DND-41 (cell line): ENCODE measurements at regions not wholly inside any gene's neighbourhood (a gene's known extent, or its start where the extent isn't known, plus 50 kb on each side); places are given as distances from the start of the nearest gene placed in this dataset.

Experiments used
- ATAC-seq: fragments of 200-7000 bp; cut with Tn5 transposase; 3 replicates; pipeline ENCODE4 v1.9.1; 2021; ENCODE audit warnings: low read depth; ENCODE audit not compliant: insufficient read depth
- DNase-seq: peaks from one replicate; pipeline ENCODE4 v3.0.0-alpha.2; 2020
- H2AFZ ChIP-seq: 2 replicates; pipeline ENCODE4 v1.6.0; 2012; ENCODE audit warnings: low read depth, low read length
- H3K27ac ChIP-seq: 2 replicates; pipeline ENCODE4 v1.5.1; 2012; ENCODE audit warnings: low read length, inconsistent platforms
- H3K27me3 ChIP-seq: fragments of 200-600 bp; sonication (generic); 2 replicates; pipeline ENCODE4 v1.6.0; 2012; ENCODE audit warnings: low read length, mild to moderate bottlenecking, inconsistent platforms; ENCODE audit not compliant: insufficient read depth, poor library complexity
- H3K36me3 ChIP-seq: 2 replicates; pipeline ENCODE4 v1.5.1; 2012; ENCODE audit warnings: low read length, inconsistent platforms; ENCODE audit not compliant: insufficient read depth
- H3K4me1 ChIP-seq: 2 replicates; pipeline ENCODE4 v1.5.1; 2012; ENCODE audit warnings: mild to moderate bottlenecking, low read length; ENCODE audit not compliant: insufficient read depth
- H3K4me2 ChIP-seq: 2 replicates; pipeline ENCODE4 v1.6.0; 2012; ENCODE audit warnings: mild to moderate bottlenecking, moderate library complexity, low read length, inconsistent platforms; ENCODE audit not compliant: insufficient read depth
- H3K4me3 ChIP-seq, 2 experiments: fragments of 200-600 bp in 1 of 2; shearing (Covaris generic) in 1 of 2; 2 replicates each; pipeline ENCODE4 v1.5.1; 2012 to 2016; ENCODE audit warnings: inconsistent platforms in 2 of 2, low read length in 2 of 2, mild to moderate bottlenecking in 2 of 2, low read depth in 1 of 2, moderate library complexity in 1 of 2
- H3K79me2 ChIP-seq: 2 replicates; pipeline ENCODE4 v1.6.0; 2012; ENCODE audit warnings: low read length, inconsistent platforms; ENCODE audit not compliant: insufficient read depth
- H3K9ac ChIP-seq: 2 replicates; pipeline ENCODE4 v1.6.0; 2012; ENCODE audit warnings: low read depth, mild to moderate bottlenecking, inconsistent platforms, low read length, moderate library complexity
- H3K9me3 ChIP-seq: 2 replicates; pipeline ENCODE4 v1.5.1; 2012; ENCODE audit warnings: low read length, moderate library complexity, mild to moderate bottlenecking, inconsistent platforms; ENCODE audit not compliant: insufficient read depth, severe bottlenecking
- H4K20me1 ChIP-seq: 2 replicates; pipeline ENCODE4 v1.6.0; 2012; ENCODE audit warnings: low read length; ENCODE audit not compliant: insufficient read depth
- EZH2 ChIP-seq: IDR thresholded peaks from 3 replicates; pipeline ENCODE4 v1.6.1; 2012; ENCODE audit warnings: borderline replicate concordance, low read depth, mild to moderate bottlenecking, moderate library complexity, low read length, inconsistent platforms; ENCODE audit not compliant: severe bottlenecking
- TF ChIP-seq, protein P1 (sequence below): IDR thresholded peaks from 2 replicates; pipeline ENCODE4 v1.5.1; 2012; ENCODE audit warnings: borderline replicate concordance, low read length, moderate library complexity, mild to moderate bottlenecking; ENCODE audit not compliant: poor library complexity, severe bottlenecking; ENCODE audit errors: extremely low read depth

DNA sequence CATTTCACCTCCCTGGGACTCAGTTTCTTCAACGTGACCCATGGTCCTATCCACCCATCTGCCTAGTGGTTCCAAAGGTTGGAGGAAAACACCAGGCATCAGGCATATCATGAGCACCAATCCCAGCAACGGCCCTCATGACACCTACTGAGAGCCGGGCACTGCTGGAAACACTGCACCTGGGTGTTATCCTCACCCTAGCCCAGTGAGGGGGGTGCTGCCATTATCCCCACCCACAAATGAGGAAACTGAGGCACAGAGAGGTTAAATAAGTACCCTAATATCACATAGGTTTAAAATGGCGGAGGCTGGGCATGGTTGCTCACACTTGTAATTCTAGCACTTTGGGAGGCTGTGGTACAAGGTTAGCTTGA lies 206.9 kb downstream of the MATN1 start:
- Histone ChIP-seq H3K9me3 (no peaks in the 10 kb centered on the region), H3K79me2 (no peaks in the 10 kb centered on the region), H4K20me1 (no peaks in the 10 kb centered on the region; the same call in 1 of the 2 replicates), H3K4me1 (peaks cover 8% of the 10 kb centered on the region), H3K27ac (no peak overlapping the region), H3K27me3 (no peaks in the 10 kb centered on the region), H3K4me3 (no peak overlapping the region), H3K9ac (no peak overlapping the region), H3K4me2 (no peak overlapping the region), H3K36me3 (no peaks in the 10 kb centered on the region), H2AFZ (no peak overlapping the region)
- DNase-seq (no peak), ATAC-seq (no peak)
- TF ChIP-seq, protein P1, sequence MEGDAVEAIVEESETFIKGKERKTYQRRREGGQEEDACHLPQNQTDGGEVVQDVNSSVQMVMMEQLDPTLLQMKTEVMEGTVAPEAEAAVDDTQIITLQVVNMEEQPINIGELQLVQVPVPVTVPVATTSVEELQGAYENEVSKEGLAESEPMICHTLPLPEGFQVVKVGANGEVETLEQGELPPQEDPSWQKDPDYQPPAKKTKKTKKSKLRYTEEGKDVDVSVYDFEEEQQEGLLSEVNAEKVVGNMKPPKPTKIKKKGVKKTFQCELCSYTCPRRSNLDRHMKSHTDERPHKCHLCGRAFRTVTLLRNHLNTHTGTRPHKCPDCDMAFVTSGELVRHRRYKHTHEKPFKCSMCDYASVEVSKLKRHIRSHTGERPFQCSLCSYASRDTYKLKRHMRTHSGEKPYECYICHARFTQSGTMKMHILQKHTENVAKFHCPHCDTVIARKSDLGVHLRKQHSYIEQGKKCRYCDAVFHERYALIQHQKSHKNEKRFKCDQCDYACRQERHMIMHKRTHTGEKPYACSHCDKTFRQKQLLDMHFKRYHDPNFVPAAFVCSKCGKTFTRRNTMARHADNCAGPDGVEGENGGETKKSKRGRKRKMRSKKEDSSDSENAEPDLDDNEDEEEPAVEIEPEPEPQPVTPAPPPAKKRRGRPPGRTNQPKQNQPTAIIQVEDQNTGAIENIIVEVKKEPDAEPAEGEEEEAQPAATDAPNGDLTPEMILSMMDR, result no peak
- TF ChIP-seq EZH2, result no peak

DNA sequence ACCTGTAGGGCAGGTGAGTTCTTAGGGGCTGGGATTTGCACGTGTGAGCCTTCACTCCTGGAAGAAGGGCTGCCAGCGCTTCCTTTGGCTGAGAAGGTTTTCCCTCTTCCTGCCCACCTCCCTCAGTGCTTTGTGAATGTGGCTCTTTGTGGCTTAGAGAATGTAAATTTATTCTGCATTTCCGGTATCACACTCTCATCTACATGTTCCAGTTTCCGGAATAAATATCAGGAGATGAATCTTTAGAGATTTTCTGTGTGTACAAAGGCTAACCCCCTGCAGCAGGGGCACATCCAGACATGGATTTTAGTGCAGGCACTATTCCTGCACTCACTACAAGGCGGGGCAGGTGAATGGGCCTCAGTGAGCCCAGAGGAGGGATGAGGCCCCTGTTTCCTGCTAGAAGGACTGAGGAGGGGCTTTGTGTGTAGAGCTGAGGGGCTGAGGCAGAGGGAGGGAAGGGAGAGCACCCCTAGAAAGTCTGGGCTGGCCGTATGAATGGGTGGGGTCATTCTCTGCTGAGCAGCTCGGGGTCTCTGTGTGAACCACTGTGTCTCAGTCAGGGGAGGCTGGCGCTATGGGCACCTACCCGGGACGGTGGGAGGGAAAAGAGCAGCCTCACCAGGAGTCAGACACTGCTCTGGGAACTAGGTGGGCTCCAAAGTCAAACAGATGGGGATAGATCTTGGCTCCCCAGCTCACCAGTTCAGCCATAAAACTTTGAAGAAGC lies 207.5 kb downstream of the MATN1 start:
- TF ChIP-seq, protein P1, result no peak
- TF ChIP-seq EZH2, result no peak
- Histone ChIP-seq H3K4me2 (no peak overlapping the region), H3K27me3 (no peaks in the 10 kb centered on the region), H3K4me3 (no peak overlapping the region), H3K27ac (no peak overlapping the region), H2AFZ (no peak overlapping the region), H3K9ac (no peak overlapping the region), H3K36me3 (no peaks in the 10 kb centered on the region), H3K79me2 (no peaks in the 10 kb centered on the region), H3K4me1 (peaks cover 8% of the 10 kb centered on the region), H4K20me1 (no peaks in the 10 kb centered on the region; the same call in 1 of the 2 replicates), H3K9me3 (no peaks in the 10 kb centered on the region)
- no peak for ATAC-seq
- DNase-seq, result no peak

DNA sequence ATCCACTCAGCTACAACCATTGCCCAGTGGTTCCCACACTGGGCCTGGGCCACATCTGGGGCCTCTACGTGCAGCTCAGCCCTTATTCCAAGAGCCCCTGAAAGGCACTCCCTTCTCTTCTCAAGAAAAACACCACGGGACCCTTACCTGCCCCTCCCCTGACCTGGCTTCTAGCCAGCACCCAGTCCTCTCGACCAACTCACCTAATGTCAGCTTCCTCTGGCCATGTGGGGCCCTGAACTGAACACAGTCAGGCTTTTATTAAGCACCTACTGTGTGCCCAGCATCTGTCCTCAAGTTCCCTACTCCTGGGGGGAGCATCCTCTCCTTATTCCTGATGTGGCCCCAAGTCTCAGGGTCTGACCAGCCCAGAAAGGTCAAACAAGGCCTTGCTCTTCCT lies 208.4 kb downstream of the MATN1 start:
- no peaks in the 10 kb centered on the region; the same call in 1 of the 2 replicates for H4K20me1 ChIP-seq
- ATAC-seq (no peak), DNase-seq (no peak)
- peaks cover 8% of the 10 kb centered on the region for H3K4me1 ChIP-seq
- no peak overlapping the region for H3K9ac ChIP-seq
- H3K27ac ChIP-seq, result no peak overlapping the region
- no peaks in the 10 kb centered on the region for H3K36me3 ChIP-seq
- H3K27me3 ChIP-seq, result no peaks in the 10 kb centered on the region
- H3K4me3 ChIP-seq, result no peak overlapping the region
- no peaks in the 10 kb centered on the region for H3K79me2 ChIP-seq
- no peaks in the 10 kb centered on the region for H3K9me3 ChIP-seq
- no peak overlapping the region for H3K4me2 ChIP-seq
- TF ChIP-seq, protein P1, result no peak
- no peak for TF ChIP-seq EZH2
- no peak overlapping the region for H2AFZ ChIP-seq

DNA sequence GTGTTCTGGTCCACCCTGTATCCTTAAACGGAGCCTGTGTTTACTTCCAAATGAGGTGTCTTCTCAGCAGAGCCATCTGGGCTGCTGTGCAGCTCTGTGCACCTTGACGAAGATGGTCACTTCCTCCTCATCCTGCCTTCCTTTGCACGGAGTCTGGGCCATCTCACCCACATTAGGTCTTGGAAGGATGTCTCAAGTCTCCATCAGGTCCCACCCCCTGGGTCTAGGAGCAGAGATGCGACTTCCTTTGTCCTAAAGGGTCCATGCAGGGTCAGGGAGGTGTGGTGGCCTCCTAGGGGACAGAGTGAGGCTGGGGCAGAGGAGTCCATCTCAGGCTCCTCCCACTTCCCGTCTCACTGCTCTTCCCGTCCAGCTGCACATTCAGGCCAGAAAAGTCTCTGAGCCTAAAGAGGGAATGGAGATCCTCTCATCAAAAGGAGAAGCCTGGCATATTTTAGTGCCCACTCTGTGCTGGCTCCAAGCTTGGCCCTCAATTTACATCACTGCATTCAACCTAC lies 209.2 kb downstream of the MATN1 start:
- ATAC-seq (no peak), DNase-seq (no peak)
- H3K36me3 ChIP-seq, result no peaks in the 10 kb centered on the region
- H3K9ac ChIP-seq, result no peak overlapping the region
- H3K27ac ChIP-seq, result no peak overlapping the region
- no peak overlapping the region for H3K4me2 ChIP-seq
- no peak overlapping the region for H3K4me3 ChIP-seq
- no peaks in the 10 kb centered on the region for H3K27me3 ChIP-seq
- no peaks in the 10 kb centered on the region for H3K9me3 ChIP-seq
- peaks cover 8% of the 10 kb centered on the region for H3K4me1 ChIP-seq
- H2AFZ ChIP-seq, result no peak overlapping the region
- no peaks in the 10 kb centered on the region; the same call in 1 of the 2 replicates for H4K20me1 ChIP-seq
- TF ChIP-seq EZH2, result no peak
- TF ChIP-seq, protein P1, result no peak
- no peaks in the 10 kb centered on the region for H3K79me2 ChIP-seq
